ENCODE measurements at regions not wholly inside any gene's neighbourhood (a gene's known extent, or its start where the extent isn't known, plus 50 kb on each side); places are given as distances from the start of the nearest gene placed in this dataset.

DNA sequence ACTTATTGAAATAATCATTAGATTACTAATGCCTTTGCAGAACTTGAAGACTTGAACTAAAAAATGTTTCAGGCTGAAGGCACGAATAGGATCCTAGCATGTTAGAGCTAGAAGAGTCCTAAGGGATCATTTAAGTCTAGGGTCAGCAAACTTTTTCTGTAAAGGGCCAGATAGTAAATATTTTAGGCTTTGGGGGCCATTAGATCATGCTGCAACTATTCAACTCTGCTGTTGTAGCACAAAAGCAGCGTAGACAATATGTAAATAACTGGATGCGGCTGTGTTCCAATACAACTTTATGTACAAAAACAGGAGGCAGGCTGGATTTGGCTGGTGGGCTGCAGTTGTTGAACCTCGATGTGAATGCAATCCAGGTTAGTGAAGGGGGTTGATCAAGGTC is 221.7 kb downstream of the ATP23 start:
- no peaks in the 10 kb centered on the region for H3K9me3 ChIP-seq (ENCODE audit: control insufficient read depth, insufficient read depth, low read depth, low read length)
- BruUV-seq (replicated peaks): no TSS peak
- no peaks in the 10 kb centered on the region for H3K4me1 ChIP-seq (ENCODE audit: control insufficient read depth, insufficient read depth, low read length)
- in situ Hi-C loops (cut with HindIII; ENCODE audit: low pct_unique_long_range_greater_than_20kb, low sequenced_read_pairs) (no loop called here), intact Hi-C loops (cut with micrococcal nuclease; ENCODE audit: unreplicated experiment) (no loop called here)
- TF ChIP-seq SIN3A (IDR thresholded peaks at IDR 0.05; ENCODE audit: borderline replicate concordance, insufficient read depth, low read depth, low read length) (no peak), POLR2AphosphoS5 (IDR thresholded peaks at IDR 0.05; ENCODE audit: low read depth, low read length) (no peak), CTCF (IDR thresholded peaks at IDR 0.05) (no peak), TCF7L2 (IDR thresholded peaks at IDR 0.05; ENCODE audit: low read depth, low read length) (no peak), REST (IDR thresholded peaks at IDR 0.05; ENCODE audit: insufficient read depth in 1 of 2, low read depth in 2 of 2, low read length in 1 of 2) (no peak)
- no peaks in the 10 kb centered on the region for H3K36me3 ChIP-seq (ENCODE audit: control insufficient read depth, insufficient read depth, low read length)
- no peaks in the 10 kb centered on the region for H3K27me3 ChIP-seq (ENCODE audit: control insufficient read depth, insufficient read depth, low read length)
- ATAC-seq (no peak), DNase-seq (ENCODE audit: low read depth, low spot score) (no peak)
- no peak overlapping the region for H3K4me3 ChIP-seq (ENCODE audit: low read depth in 2 of 2, low read length in 2 of 2)
- POLR2A ChIA-PET: no interaction called here
- CTCF ChIA-PET: no interaction called here
- no peak overlapping the region for H3K27ac ChIP-seq (ENCODE audit: low read length)

DNA sequence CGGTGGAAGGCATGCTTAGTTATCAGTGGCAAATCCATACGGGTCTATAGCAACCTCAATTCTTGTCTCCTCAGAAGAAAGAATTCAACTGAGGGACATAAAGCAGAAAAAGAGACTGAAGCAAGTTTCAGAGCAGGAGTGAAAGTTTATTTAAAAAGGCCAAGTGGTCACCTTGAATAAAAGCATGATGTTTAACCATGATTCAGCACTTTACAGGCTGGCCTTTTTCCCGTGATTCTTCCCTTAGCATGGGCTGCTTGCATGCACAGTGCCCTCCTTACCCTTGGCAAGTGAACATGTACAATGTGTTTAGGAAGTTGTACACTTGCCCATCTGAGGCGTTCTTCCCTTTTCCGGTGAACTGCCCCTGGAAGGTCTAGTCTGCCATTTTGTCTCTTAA is 225.3 kb downstream of the ATP23 start:
- TF ChIP-seq REST (IDR thresholded peaks at IDR 0.05; ENCODE audit: insufficient read depth in 1 of 2, low read depth in 2 of 2, low read length in 1 of 2) (no peak), POLR2AphosphoS5 (IDR thresholded peaks at IDR 0.05; ENCODE audit: low read depth, low read length) (no peak), CTCF (IDR thresholded peaks at IDR 0.05) (no peak), SIN3A (IDR thresholded peaks at IDR 0.05; ENCODE audit: borderline replicate concordance, insufficient read depth, low read depth, low read length) (no peak), TCF7L2 (IDR thresholded peaks at IDR 0.05; ENCODE audit: low read depth, low read length) (no peak)
- CTCF ChIA-PET: no interaction called here
- no peak for ATAC-seq
- Histone ChIP-seq H3K9me3 (ENCODE audit: control insufficient read depth, insufficient read depth, low read depth, low read length) (no peaks in the 10 kb centered on the region), H3K4me1 (ENCODE audit: control insufficient read depth, insufficient read depth, low read length) (no peaks in the 10 kb centered on the region), H3K27me3 (ENCODE audit: control insufficient read depth, insufficient read depth, low read length) (no peaks in the 10 kb centered on the region), H3K27ac (ENCODE audit: low read length) (no peak overlapping the region), H3K4me3 (ENCODE audit: low read depth in 2 of 2, low read length in 2 of 2) (no peak overlapping the region), H3K36me3 (ENCODE audit: control insufficient read depth, insufficient read depth, low read length) (no peaks in the 10 kb centered on the region)
- BruUV-seq (replicated peaks): no TSS peak
- intact Hi-C loops (cut with micrococcal nuclease; ENCODE audit: unreplicated experiment): no loop called here
- in situ Hi-C loops (cut with HindIII; ENCODE audit: low pct_unique_long_range_greater_than_20kb, low sequenced_read_pairs): no loop called here
- no peak for DNase-seq (ENCODE audit: low read depth, low spot score)
- POLR2A ChIA-PET: no interaction called here

Measured in Panc1 (cell line).